IMR-90 (cell line): ENCODE measurements at regions not wholly inside any gene's neighbourhood (a gene's known extent, or its start where the extent isn't known, plus 50 kb on each side); places are given as distances from the start of the nearest gene placed in this dataset.

Source experiments
- ATAC-seq: fragments of 200-7000 bp; cut with Tn5 transposase; 2 replicates; pipeline ENCODE4 v1.9.1; 2020; ENCODE audit warnings: low read depth, mild to moderate bottlenecking, moderate library complexity
- BruUV-seq: library from RNA; stranded (reverse); fragments of 400-500 nt; replicated peaks from 2 replicates; lab custom pipeline; 2021; lab: Mats Ljungman, UMichigan
- CTCF ChIA-PET: fragments of 300-600 bp; formaldehyde crosslinking; extraction: SDS; loops from one replicate; lab custom pipeline; 2021; ENCODE audit warnings: antibody characterized with exemption; lab: Yijun Ruan, JAX
- POLR2A ChIA-PET: fragments of 300-600 bp; sonication (Branson Sonifier 250); formaldehyde crosslinking; loops from one replicate; lab custom pipeline; 2022; ENCODE audit warnings: antibody characterized with exemption; ENCODE audit not compliant: unreplicated experiment; lab: Charles Lee
- DNase-seq: peaks from one replicate; pipeline ENCODE4 v3.0.0; 2013
- H2AFZ ChIP-seq: replicated peaks from 2 replicates; pipeline ENCODE3; 2013; ENCODE audit warnings: low read length, mild to moderate bottlenecking; ENCODE audit not compliant: poor library complexity
- H2AK5ac ChIP-seq: 2 replicates; pipeline ENCODE4 v1.6.1; 2013; ENCODE audit warnings: low read depth, low read length, inconsistent platforms
- H2AK9ac ChIP-seq: replicated peaks from 2 replicates; pipeline ENCODE3; 2013; ENCODE audit warnings: mild to moderate bottlenecking, low read depth, low read length, moderate library complexity; ENCODE audit not compliant: poor library complexity
- H2BK120ac ChIP-seq: 2 replicates; pipeline ENCODE4 v1.6.1; 2013; ENCODE audit warnings: low read depth, low read length, inconsistent platforms
- H2BK15ac ChIP-seq: 3 replicates; pipeline ENCODE4 v1.6.1; 2013; ENCODE audit warnings: low read depth, low read length, inconsistent platforms
- H2BK20ac ChIP-seq: 2 replicates; pipeline ENCODE4 v1.6.1; 2013; ENCODE audit warnings: low read depth, mild to moderate bottlenecking, inconsistent platforms, low read length, moderate library complexity
- H2BK5ac ChIP-seq: 2 replicates; pipeline ENCODE4 v1.6.1; 2013; ENCODE audit warnings: mild to moderate bottlenecking, low read depth, low read length, inconsistent platforms; ENCODE audit not compliant: poor library complexity, severe bottlenecking
- H3K14ac ChIP-seq: replicated peaks from 2 replicates; pipeline ENCODE4 v1.6.1; 2013; ENCODE audit warnings: low read depth, low read length, inconsistent platforms
- H3K18ac ChIP-seq: 2 replicates; pipeline ENCODE4 v1.6.1; 2013; ENCODE audit warnings: low read depth, low read length, control low read depth
- H3K23ac ChIP-seq: 2 replicates; pipeline ENCODE4 v1.6.1; 2013; ENCODE audit warnings: low read depth, low read length, inconsistent platforms
- H3K27ac ChIP-seq: 2 replicates; pipeline ENCODE4 v1.5.1; 2013; ENCODE audit warnings: mild to moderate bottlenecking, control low read depth, low read length; ENCODE audit not compliant: insufficient read depth
- H3K27me3 ChIP-seq: 2 replicates; pipeline ENCODE4 v1.6.1; 2013; ENCODE audit warnings: low read length; ENCODE audit not compliant: control insufficient read depth, insufficient read depth
- H3K36me3 ChIP-seq: 2 replicates; pipeline ENCODE4 v1.6.1; 2013; ENCODE audit warnings: low read length, mixed read lengths; ENCODE audit not compliant: control insufficient read depth, insufficient read depth
- H3K4ac ChIP-seq: 2 replicates; pipeline ENCODE4 v1.6.1; 2013; ENCODE audit warnings: low read depth, low read length, inconsistent platforms
- H3K4me1 ChIP-seq: 2 replicates; pipeline ENCODE4 v1.6.1; 2013; ENCODE audit warnings: low read length, mixed read lengths; ENCODE audit not compliant: control insufficient read depth, insufficient read depth
- H3K4me2 ChIP-seq: 2 replicates; pipeline ENCODE4 v1.6.1; 2013; ENCODE audit warnings: low read depth, mild to moderate bottlenecking, control low read depth, low read length, moderate library complexity
- H3K4me3 ChIP-seq: 2 replicates; pipeline ENCODE4 v1.5.1; 2013; ENCODE audit warnings: low read depth, mild to moderate bottlenecking, control low read depth, low read length, moderate library complexity; ENCODE audit not compliant: insufficient read depth
- H3K56ac ChIP-seq: 2 replicates; pipeline ENCODE4 v1.6.1; 2013; ENCODE audit warnings: low read length, inconsistent platforms; ENCODE audit not compliant: insufficient read depth; ENCODE audit errors: extremely low read depth
- H3K79me1 ChIP-seq, 2 experiments: 2 replicates each; pipeline ENCODE4 v1.6.1; 2013; ENCODE audit warnings: low read length in 2 of 2, inconsistent platforms in 1 of 2, low read depth in 1 of 2
- H3K9ac ChIP-seq: 2 replicates; pipeline ENCODE4 v1.6.1; 2013; ENCODE audit warnings: low read depth, low read length, control low read depth
- H3K9me1 ChIP-seq: 2 replicates; pipeline ENCODE4 v1.6.1; 2013; ENCODE audit warnings: low read length, inconsistent platforms; ENCODE audit not compliant: insufficient read depth
- H3K9me3 ChIP-seq: 2 replicates; pipeline ENCODE4 v1.6.1; 2013; ENCODE audit warnings: low read length; ENCODE audit not compliant: control insufficient read depth, insufficient read depth
- H4K20me1 ChIP-seq: 2 replicates; pipeline ENCODE4 v1.6.1; 2013; ENCODE audit warnings: low read length, inconsistent platforms; ENCODE audit not compliant: insufficient read depth
- H4K5ac ChIP-seq: 2 replicates; pipeline ENCODE4 v1.6.1; 2013; ENCODE audit warnings: mild to moderate bottlenecking, low read depth, low read length, control low read depth
- H4K8ac ChIP-seq, 2 experiments: 2 replicates each; pipeline ENCODE4 v1.6.1; 2013; ENCODE audit warnings: low read depth in 2 of 2, low read length in 2 of 2, control low read depth in 1 of 2, inconsistent platforms in 1 of 2
- H4K91ac ChIP-seq: 2 replicates; pipeline ENCODE4 v1.6.1; 2013; ENCODE audit warnings: low read depth, low read length, inconsistent platforms; ENCODE audit not compliant: insufficient read depth
- CEBPB ChIP-seq: IDR thresholded peaks from 2 replicates; pipeline ENCODE4 v1.6.1; 2012; ENCODE audit warnings: low read depth, low read length, improper control_type of control experiment
- FOS ChIP-seq: fragments of 150-350 bp; IDR thresholded peaks from 2 replicates; pipeline ENCODE4 v1.6.1; 2016; ENCODE audit warnings: low read depth, low read length
- RAD21 ChIP-seq: IDR thresholded peaks from 2 replicates; pipeline ENCODE4 v1.6.1; 2012; ENCODE audit warnings: low read length, improper control_type of control experiment
- RFX5 ChIP-seq: IDR thresholded peaks from 2 replicates; pipeline ENCODE4 v1.8.0; 2012; ENCODE audit warnings: low read depth, mild to moderate bottlenecking, low read length, moderate library complexity
- WGBS, 2 experiments: methylation state at CpG; one replicate each; pipeline versions ENCODE4 v1.1.5 to v1.1.7; 2013; ENCODE audit warnings: missing lambda C conversion rate in 2 of 2; ENCODE audit not compliant: insufficient read length in 1 of 2; ENCODE audit errors: extremely low coverage in 2 of 2; 5-methylcytosine and 5-hydroxymethylcytosine counted together
- dilution Hi-C: fragments of 300-500 bp; cut with HindIII; formaldehyde crosslinking; loops from one replicate; pipeline ENCODE4 v1.14.3; 2018; ENCODE audit warnings: low sequenced_read_pairs; ENCODE audit not compliant: unreplicated experiment
- in situ Hi-C: fragments of 300-500 bp; cut with MboI; formaldehyde crosslinking; loops from 3 replicates; pipeline ENCODE4 v1.14.3; 2019; ENCODE audit warnings: low sequenced_read_pairs, inconsistent platforms, mixed read lengths
- intact Hi-C: fragments of 100-400 bp; cut with micrococcal nuclease; formaldehyde crosslinking; loops from 2 replicates; pipeline ENCODE4 v1.10.0; 2022

- POLR2A ChIA-PET = no interaction called here
- ATAC-seq = no peak
- DNase-seq = no peak
- dilution Hi-C loops (no loop called here), intact Hi-C loops (no loop called here), in situ Hi-C loops (no loop called here)
- Histone ChIP-seq H3K79me1 (no peaks in the 10 kb centered on the region), H3K4me3 (no peak overlapping the region), H3K9ac (no peak overlapping the region), H2AK9ac (no peak overlapping the region), H3K4me1 (no peaks in the 10 kb centered on the region), H3K27ac (no peak overlapping the region), H4K20me1 (no peaks in the 10 kb centered on the region), H3K18ac (no peak overlapping the region), H4K91ac (no peak overlapping the region), H2BK5ac (no peak overlapping the region), H2AK5ac (no peak overlapping the region), H4K8ac (no peak overlapping the region), H3K27me3 (peaks cover 31% of the 10 kb centered on the region), H3K9me1 (no peaks in the 10 kb centered on the region), H2BK15ac (no peak overlapping the region), H2AFZ (no peak overlapping the region), H2BK120ac (no peak overlapping the region), H3K4ac (no peak overlapping the region), H3K9me3 (peaks cover 5% of the 10 kb centered on the region; the same call in 1 of the 2 replicates), H3K56ac (no peak overlapping the region), H3K36me3 (no peaks in the 10 kb centered on the region), H3K4me2 (no peak overlapping the region), H3K14ac (no peak overlapping the region), H2BK20ac (no peak overlapping the region), H3K23ac (no peak overlapping the region), H4K5ac (no peak overlapping the region)
- no CpG with 5 or more reads among the region's 4 CpGs for WGBS, 2 experiments
- TF ChIP-seq CEBPB = no peak
- no peak for TF ChIP-seq RFX5
- no peak for TF ChIP-seq RAD21
- TF ChIP-seq FOS = no peak
- BruUV-seq = no TSS peak
- CTCF ChIA-PET = no interaction called here
Observed at GRCh38 chr10:78875932-78876331, 192.8 kb upstream of the ZMIZ1 start.
